GM19023 (cell line): ENCODE measurements at regions not wholly inside any gene's neighbourhood (a gene's known extent, or its start where the extent isn't known, plus 50 kb on each side); places are given as distances from the start of the nearest gene placed in this dataset.

ENCODE experiments used
- ATAC-seq: cut with Tn5 transposase; IDR thresholded peaks from one replicate; pipeline ENCODE4 v1.9.1; 2021; ENCODE audit warnings: mild to moderate bottlenecking, moderate library complexity; ENCODE audit not compliant: unreplicated experiment

GRCh38 chrX:7789200-7789599, 53.8 kb upstream of the VCX start:
- no peak for ATAC-seq

- no peak for ATAC-seq
Observed at GRCh38 chrX:7788334-7788733, 54.6 kb upstream of the VCX start.

GRCh38 chrX:7787714-7788113, 55.3 kb upstream of the VCX start:
- ATAC-seq, result no peak

- ATAC-seq, result no peak
Observed at GRCh38 chrX:7784580-7784979, 58.4 kb upstream of the VCX start.

GRCh38 chrX:7779644-7780043, 63.3 kb upstream of the VCX start:
- no peak for ATAC-seq

GRCh38 chrX:7775987-7776386, 67.0 kb upstream of the VCX start:
- no peak for ATAC-seq

- ATAC-seq, result no peak
Observed at GRCh38 chrX:7771788-7772438, 71.1 kb upstream of the VCX start.

- no peak for ATAC-seq
Observed at GRCh38 chrX:7759830-7760229, 83.1 kb upstream of the VCX start.

GRCh38 chrX:7746856-7747255, 96.1 kb upstream of the VCX start:
- ATAC-seq, result no peak

GRCh38 chrX:7730071-7730470, 112.9 kb upstream of the VCX start:
- no peak for ATAC-seq

GRCh38 chrX:7720519-7720918, 122.5 kb upstream of the VCX start:
- no peak for ATAC-seq

- no peak for ATAC-seq
Observed at GRCh38 chrX:7714351-7714750, 128.6 kb upstream of the VCX start.

- ATAC-seq, result no peak
Observed at GRCh38 chrX:7711167-7711566, 131.8 kb upstream of the VCX start.

- ATAC-seq, result no peak
Observed at GRCh38 chrX:7709845-7710244, 133.1 kb upstream of the VCX start.

GRCh38 chrX:7706032-7706431, 136.9 kb upstream of the VCX start:
- ATAC-seq, result no peak

GRCh38 chrX:7704205-7704604, 138.8 kb upstream of the VCX start:
- ATAC-seq, result no peak

- ATAC-seq, result no peak
Observed at GRCh38 chrX:7698248-7698647, 144.7 kb upstream of the VCX start.

GRCh38 chrX:7690842-7691241, 152.1 kb upstream of the VCX start:
- no peak for ATAC-seq

- ATAC-seq, result no peak
Observed at GRCh38 chrX:7689791-7690412, 153.1 kb upstream of the VCX start.

GRCh38 chrX:7680181-7680580, 162.8 kb upstream of the VCX start:
- ATAC-seq, result no peak

- no peak for ATAC-seq
Observed at GRCh38 chrX:7654316-7654715, 188.7 kb upstream of the VCX start.

- ATAC-seq, result no peak
Observed at GRCh38 chrX:7647831-7648230, 195.1 kb upstream of the VCX start.

- no peak for ATAC-seq
Observed at GRCh38 chrX:7641141-7641540, 201.8 kb upstream of the VCX start.
